ENCODE measurements at regions not wholly inside any gene's neighbourhood (a gene's known extent, or its start where the extent isn't known, plus 50 kb on each side); places are given as distances from the start of the nearest gene placed in this dataset.

GRCh38 chr3:168330983-168331382 is 235.3 kb upstream of the GOLIM4 start:
- no peak overlapping the region for H3K4me3 ChIP-seq (ENCODE audit: low read depth in 1 of 2, low read length in 2 of 2)
- H4K20me1 ChIP-seq (ENCODE audit: insufficient read depth, low read length): no peaks in the 10 kb centered on the region
- H2AFZ ChIP-seq (ENCODE audit: low read depth, low read length): no peak overlapping the region
- no peak for ATAC-seq (ENCODE audit: insufficient read depth, low read depth)
- DNase-seq: no peak
- no peaks in the 10 kb centered on the region for H3K9me3 ChIP-seq (ENCODE audit: insufficient read depth, low read length, severe bottlenecking)
- no peak overlapping the region for H3K4me2 ChIP-seq (ENCODE audit: insufficient read depth, low read length)
- H3K36me3 ChIP-seq (ENCODE audit: insufficient read depth, low read length): no peaks in the 10 kb centered on the region
- H3K79me2 ChIP-seq (ENCODE audit: insufficient read depth, low read length): no peaks in the 10 kb centered on the region
- TF ChIP-seq EZH2 (IDR thresholded peaks at IDR 0.05; ENCODE audit: borderline replicate concordance, low read depth, low read length, severe bottlenecking): no peak
- TF ChIP-seq, protein P1, sequence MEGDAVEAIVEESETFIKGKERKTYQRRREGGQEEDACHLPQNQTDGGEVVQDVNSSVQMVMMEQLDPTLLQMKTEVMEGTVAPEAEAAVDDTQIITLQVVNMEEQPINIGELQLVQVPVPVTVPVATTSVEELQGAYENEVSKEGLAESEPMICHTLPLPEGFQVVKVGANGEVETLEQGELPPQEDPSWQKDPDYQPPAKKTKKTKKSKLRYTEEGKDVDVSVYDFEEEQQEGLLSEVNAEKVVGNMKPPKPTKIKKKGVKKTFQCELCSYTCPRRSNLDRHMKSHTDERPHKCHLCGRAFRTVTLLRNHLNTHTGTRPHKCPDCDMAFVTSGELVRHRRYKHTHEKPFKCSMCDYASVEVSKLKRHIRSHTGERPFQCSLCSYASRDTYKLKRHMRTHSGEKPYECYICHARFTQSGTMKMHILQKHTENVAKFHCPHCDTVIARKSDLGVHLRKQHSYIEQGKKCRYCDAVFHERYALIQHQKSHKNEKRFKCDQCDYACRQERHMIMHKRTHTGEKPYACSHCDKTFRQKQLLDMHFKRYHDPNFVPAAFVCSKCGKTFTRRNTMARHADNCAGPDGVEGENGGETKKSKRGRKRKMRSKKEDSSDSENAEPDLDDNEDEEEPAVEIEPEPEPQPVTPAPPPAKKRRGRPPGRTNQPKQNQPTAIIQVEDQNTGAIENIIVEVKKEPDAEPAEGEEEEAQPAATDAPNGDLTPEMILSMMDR (IDR thresholded peaks at IDR 0.05; ENCODE audit: borderline replicate concordance, extremely low read depth, low read length, poor library complexity, severe bottlenecking): no peak
- H3K9ac ChIP-seq (ENCODE audit: low read depth, low read length): no peak overlapping the region
- no peaks in the 10 kb centered on the region for H3K27me3 ChIP-seq (ENCODE audit: insufficient read depth, low read length, poor library complexity)
- no peaks in the 10 kb centered on the region for H3K4me1 ChIP-seq (ENCODE audit: insufficient read depth, low read length)
- H3K27ac ChIP-seq (ENCODE audit: low read length): no peak overlapping the region

DNA sequence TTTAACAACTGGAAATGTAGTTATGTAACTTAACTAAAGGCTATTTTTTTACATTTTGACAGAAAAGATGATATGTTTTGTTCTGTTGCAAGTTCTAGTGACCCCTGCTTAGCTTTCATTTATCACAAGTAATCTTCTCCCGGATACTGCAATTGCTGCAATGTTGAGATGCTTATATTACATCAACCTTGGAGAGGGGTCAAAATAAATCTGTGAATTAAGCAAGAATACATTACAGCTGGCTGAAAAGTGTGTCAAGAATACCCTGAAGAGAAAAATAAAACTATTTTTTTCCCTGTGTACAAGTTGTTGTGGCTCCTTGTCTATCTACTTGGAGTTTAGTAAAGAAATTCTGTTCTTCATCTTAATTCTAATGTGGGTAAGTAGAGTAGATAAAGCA is 232.1 kb upstream of the GOLIM4 start:
- no peak overlapping the region for H2AFZ ChIP-seq (ENCODE audit: low read depth, low read length)
- H3K9me3 ChIP-seq (ENCODE audit: insufficient read depth, low read length, severe bottlenecking): no peaks in the 10 kb centered on the region
- DNase-seq: no peak
- H3K9ac ChIP-seq (ENCODE audit: low read depth, low read length): no peak overlapping the region
- TF ChIP-seq EZH2 (IDR thresholded peaks at IDR 0.05; ENCODE audit: borderline replicate concordance, low read depth, low read length, severe bottlenecking): no peak
- TF ChIP-seq, protein P1 (IDR thresholded peaks at IDR 0.05; ENCODE audit: borderline replicate concordance, extremely low read depth, low read length, poor library complexity, severe bottlenecking): no peak
- H3K27ac ChIP-seq (ENCODE audit: low read length): no peak overlapping the region
- no peaks in the 10 kb centered on the region for H3K27me3 ChIP-seq (ENCODE audit: insufficient read depth, low read length, poor library complexity)
- no peak overlapping the region for H3K4me3 ChIP-seq (ENCODE audit: low read depth in 1 of 2, low read length in 2 of 2)
- no peak for ATAC-seq (ENCODE audit: insufficient read depth, low read depth)
- no peak overlapping the region for H3K4me2 ChIP-seq (ENCODE audit: insufficient read depth, low read length)
- no peaks in the 10 kb centered on the region for H3K79me2 ChIP-seq (ENCODE audit: insufficient read depth, low read length)
- H3K4me1 ChIP-seq (ENCODE audit: insufficient read depth, low read length): no peaks in the 10 kb centered on the region
- no peaks in the 10 kb centered on the region for H4K20me1 ChIP-seq (ENCODE audit: insufficient read depth, low read length)
- no peaks in the 10 kb centered on the region for H3K36me3 ChIP-seq (ENCODE audit: insufficient read depth, low read length)

- Histone ChIP-seq H3K27ac (ENCODE audit: low read length) (no peak overlapping the region), H2AFZ (ENCODE audit: low read depth, low read length) (no peak overlapping the region), H3K4me2 (ENCODE audit: insufficient read depth, low read length) (no peak overlapping the region), H3K27me3 (ENCODE audit: insufficient read depth, low read length, poor library complexity) (no peaks in the 10 kb centered on the region), H3K4me1 (ENCODE audit: insufficient read depth, low read length) (no peaks in the 10 kb centered on the region), H3K36me3 (ENCODE audit: insufficient read depth, low read length) (no peaks in the 10 kb centered on the region), H3K4me3 (ENCODE audit: low read depth in 1 of 2, low read length in 2 of 2) (no peak overlapping the region), H3K79me2 (ENCODE audit: insufficient read depth, low read length) (no peaks in the 10 kb centered on the region), H3K9me3 (ENCODE audit: insufficient read depth, low read length, severe bottlenecking) (no peaks in the 10 kb centered on the region), H4K20me1 (ENCODE audit: insufficient read depth, low read length) (no peaks in the 10 kb centered on the region), H3K9ac (ENCODE audit: low read depth, low read length) (no peak overlapping the region)
- TF ChIP-seq, protein P1 (IDR thresholded peaks at IDR 0.05; ENCODE audit: borderline replicate concordance, extremely low read depth, low read length, poor library complexity, severe bottlenecking): no peak
- ATAC-seq (ENCODE audit: insufficient read depth, low read depth): no peak
- no peak for DNase-seq
These were observed 230.0 kb upstream of the GOLIM4 start for GRCh38 chr3:168325684-168326083.

GRCh38 chr3:168322941-168323340 is 227.2 kb upstream of the GOLIM4 start:
- Histone ChIP-seq H3K9me3 (ENCODE audit: insufficient read depth, low read length, severe bottlenecking) (no peaks in the 10 kb centered on the region), H2AFZ (ENCODE audit: low read depth, low read length) (no peak overlapping the region), H4K20me1 (ENCODE audit: insufficient read depth, low read length) (no peaks in the 10 kb centered on the region), H3K36me3 (ENCODE audit: insufficient read depth, low read length) (no peaks in the 10 kb centered on the region), H3K79me2 (ENCODE audit: insufficient read depth, low read length) (no peaks in the 10 kb centered on the region), H3K27ac (ENCODE audit: low read length) (no peak overlapping the region), H3K27me3 (ENCODE audit: insufficient read depth, low read length, poor library complexity) (no peaks in the 10 kb centered on the region), H3K4me1 (ENCODE audit: insufficient read depth, low read length) (no peaks in the 10 kb centered on the region), H3K4me3 (ENCODE audit: low read depth in 1 of 2, low read length in 2 of 2) (no peak overlapping the region), H3K4me2 (ENCODE audit: insufficient read depth, low read length) (no peak overlapping the region), H3K9ac (ENCODE audit: low read depth, low read length) (no peak overlapping the region)
- TF ChIP-seq, protein P1 (IDR thresholded peaks at IDR 0.05; ENCODE audit: borderline replicate concordance, extremely low read depth, low read length, poor library complexity, severe bottlenecking): no peak
- TF ChIP-seq EZH2 (IDR thresholded peaks at IDR 0.05; ENCODE audit: borderline replicate concordance, low read depth, low read length, severe bottlenecking): no peak
- ATAC-seq (ENCODE audit: insufficient read depth, low read depth): no peak
- no peak for DNase-seq
